MM.1S (cell line): ENCODE measurements at regions not wholly inside any gene's neighbourhood (a gene's known extent, or its start where the extent isn't known, plus 50 kb on each side); places are given as distances from the start of the nearest gene placed in this dataset.

ENCODE experiments used
- CTCF ChIP-seq: fragments of 300-600 bp; sonication (generic); IDR thresholded peaks from 2 replicates; pipeline ENCODE4 v1.5.1; 2016; ENCODE audit warnings: antibody characterized with exemption, low read length, mixed read lengths
- EZH2 ChIP-seq: fragments of 300-600 bp; sonication (generic); optimal IDR thresholded peaks from 2 replicates; pipeline ENCODE3; 2017; ENCODE audit warnings: low read depth, mild to moderate bottlenecking, antibody characterized with exemption, low read length, mixed read lengths

GRCh38 chr16:73143002-73143401 lies 95.1 kb upstream of the ZFHX3 start:
- no peak for TF ChIP-seq CTCF
- TF ChIP-seq EZH2, result no peak
